GM19035 (cell line): ENCODE measurements at regions not wholly inside any gene's neighbourhood (a gene's known extent, or its start where the extent isn't known, plus 50 kb on each side); places are given as distances from the start of the nearest gene placed in this dataset.

Experiments
- ATAC-seq: cut with Tn5 transposase; IDR thresholded peaks from one replicate; pipeline ENCODE4 v1.9.1; 2021; ENCODE audit not compliant: unreplicated experiment

DNA sequence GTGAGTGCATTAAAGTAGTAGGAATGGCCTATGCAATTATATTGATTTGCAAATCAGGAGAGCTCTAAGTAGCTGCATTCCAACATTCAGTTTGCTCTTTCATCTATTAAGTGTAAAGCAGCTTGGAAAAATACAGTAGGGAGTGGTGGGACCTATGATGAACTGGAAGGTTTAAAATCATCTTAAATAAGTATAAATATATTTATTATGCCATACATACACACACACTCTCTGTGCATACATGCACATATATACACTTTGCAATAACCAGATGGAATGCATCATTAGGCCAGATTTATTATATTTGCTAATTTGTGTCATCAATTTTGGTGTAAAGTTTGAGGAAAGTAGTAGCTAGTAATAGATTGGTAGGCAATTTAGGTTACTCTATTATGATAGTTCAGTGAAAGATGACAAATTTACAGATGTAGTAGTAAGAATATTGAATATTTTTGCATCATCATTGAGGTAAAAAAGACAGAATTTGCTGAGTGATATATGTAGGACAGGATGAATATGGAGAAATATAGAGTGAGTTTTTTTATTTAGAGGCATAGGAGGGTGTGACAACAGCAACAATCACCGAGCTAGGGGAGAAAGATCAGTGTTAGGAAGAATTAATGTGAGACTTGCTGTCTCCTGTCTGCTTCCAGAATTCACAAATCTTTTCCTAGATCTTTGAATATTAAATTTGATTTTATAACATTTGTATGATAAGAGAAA, 961.0 kb upstream of the CDH2 start:
- no peak for ATAC-seq

- ATAC-seq = no peak
Observed at GRCh38 chr18:29123706-29124530, 947.0 kb upstream of the CDH2 start.

- ATAC-seq = no peak
Observed at GRCh38 chr18:29104671-29105070, 927.7 kb upstream of the CDH2 start.

DNA sequence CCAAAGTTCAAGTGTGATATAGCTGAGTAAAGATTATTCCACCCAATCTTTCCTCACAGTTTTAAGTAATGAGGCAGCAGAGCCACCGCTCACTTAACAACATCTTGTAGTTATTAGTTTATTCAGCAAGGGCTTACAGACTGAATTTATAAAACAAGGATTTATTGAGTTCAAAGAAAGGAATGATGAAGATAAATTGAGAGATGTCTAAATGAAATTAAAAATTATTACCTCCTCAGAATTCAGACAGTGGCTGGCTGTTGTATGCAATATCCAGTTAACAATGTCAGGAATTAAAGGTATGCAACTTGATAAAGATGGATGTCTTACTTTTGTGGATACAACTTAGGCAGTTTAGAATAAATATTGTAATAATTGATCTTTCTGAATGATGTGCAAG, 927.3 kb upstream of the CDH2 start:
- ATAC-seq = no peak

- no peak for ATAC-seq
Observed at GRCh38 chr18:29096079-29096770, 919.3 kb upstream of the CDH2 start.

- no peak for ATAC-seq
Observed at GRCh38 chr18:29087616-29088246, 910.8 kb upstream of the CDH2 start.

- no peak for ATAC-seq
Observed at GRCh38 chr18:29084120-29084519, 907.2 kb upstream of the CDH2 start.

- no peak for ATAC-seq
Observed at GRCh38 chr18:29083545-29083944, 906.6 kb upstream of the CDH2 start.

GRCh38 chr18:29080946-29081345, 904.0 kb upstream of the CDH2 start:
- no peak for ATAC-seq

GRCh38 chr18:29078273-29078672, 901.3 kb upstream of the CDH2 start:
- no peak for ATAC-seq

DNA sequence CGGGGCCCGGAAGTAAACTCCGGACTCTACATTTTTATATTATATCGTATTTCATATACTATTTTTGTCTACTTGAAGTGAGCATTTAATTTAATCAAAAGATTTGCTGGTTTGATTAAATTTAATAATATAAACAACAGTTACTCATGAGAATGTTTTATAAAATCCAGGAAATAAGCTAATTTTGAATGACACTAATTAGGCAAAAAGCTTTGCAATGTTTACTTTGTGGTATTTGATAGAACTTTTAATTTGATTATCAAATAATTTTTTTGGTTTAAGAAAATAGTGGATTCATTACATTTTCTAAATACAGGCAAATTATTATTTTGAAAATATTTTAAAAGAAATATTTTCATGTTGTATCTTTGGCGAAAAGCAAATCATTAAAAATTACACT, 900.4 kb upstream of the CDH2 start:
- no peak for ATAC-seq

DNA sequence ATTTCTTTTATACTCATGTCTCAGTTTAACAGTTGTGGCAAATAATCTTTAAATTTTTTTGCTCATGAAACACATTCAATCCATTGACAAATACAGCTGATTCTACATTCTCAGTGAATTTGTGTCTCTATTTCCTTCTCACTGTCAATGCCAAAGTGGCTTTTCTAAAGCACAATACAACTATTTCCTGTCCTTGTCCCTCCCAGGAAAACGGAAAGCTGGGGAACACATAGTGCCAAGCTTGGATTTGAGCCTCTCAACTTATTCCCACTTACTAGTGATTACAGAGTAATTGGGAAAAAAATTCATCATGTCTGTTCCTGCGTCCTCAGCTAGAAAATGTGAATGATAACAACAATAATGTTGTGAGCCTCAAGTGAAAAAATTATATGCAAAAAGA, 899.7 kb upstream of the CDH2 start:
- ATAC-seq = no peak

DNA sequence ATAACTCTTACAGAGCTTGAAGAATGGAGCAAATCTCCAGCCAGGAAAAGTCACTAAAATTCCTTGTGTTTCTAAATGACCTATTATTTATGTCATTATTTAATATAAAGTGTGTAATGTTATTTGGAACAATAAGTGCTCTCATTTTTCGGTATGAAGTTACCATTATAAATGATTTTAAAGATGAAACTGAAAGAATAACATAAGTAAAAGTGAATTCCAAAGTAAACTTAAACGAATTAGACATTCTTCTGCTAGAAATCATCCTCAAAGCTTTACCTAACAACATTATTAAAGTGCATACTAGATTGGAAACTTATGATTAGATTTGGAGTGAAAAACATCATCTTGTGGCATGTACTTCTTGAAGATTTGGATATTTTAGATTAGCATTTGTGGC, 897.2 kb upstream of the CDH2 start:
- no peak for ATAC-seq

DNA sequence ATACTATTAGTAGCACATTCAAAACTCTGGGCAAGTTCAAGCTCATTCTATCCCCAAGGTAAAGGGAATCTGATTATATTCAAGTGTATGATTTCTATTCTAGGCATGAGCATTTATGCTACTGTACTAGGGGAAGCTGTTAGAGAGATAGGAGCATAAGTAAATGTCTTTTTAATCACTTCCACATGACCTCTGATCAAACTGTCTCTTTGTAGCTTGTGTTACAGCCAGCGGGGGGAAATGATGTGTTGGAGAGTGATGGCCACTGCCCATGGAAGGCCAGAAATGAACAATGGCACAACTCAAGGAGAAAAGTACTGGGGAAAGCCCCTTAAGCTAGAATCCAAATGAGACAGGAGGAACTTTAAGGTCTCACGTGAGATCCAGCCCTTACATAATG, 894.9 kb upstream of the CDH2 start:
- ATAC-seq = no peak

DNA sequence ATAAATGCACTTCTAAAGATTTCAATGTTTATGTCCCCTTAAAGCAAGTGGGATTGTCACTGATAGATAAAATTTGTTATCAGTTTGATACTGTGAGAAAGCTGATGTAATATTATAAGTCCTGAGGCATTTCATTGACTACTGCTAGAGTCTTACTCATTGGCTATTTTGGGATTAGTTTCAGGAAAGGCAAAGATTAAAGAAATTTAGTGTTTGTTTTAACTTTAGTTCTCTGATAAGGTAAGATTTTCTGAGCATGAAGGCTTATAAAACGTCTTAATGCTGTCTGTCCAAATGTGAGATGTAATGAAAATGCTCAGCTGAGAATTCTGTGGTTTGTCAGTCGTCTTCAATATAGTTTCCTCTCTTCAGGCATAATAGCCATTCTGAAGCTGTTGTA, 886.4 kb upstream of the CDH2 start:
- ATAC-seq = no peak

- ATAC-seq = no peak
Observed at GRCh38 chr18:29062921-29063320, 886.0 kb upstream of the CDH2 start.

- no peak for ATAC-seq
Observed at GRCh38 chr18:29060349-29060748, 883.4 kb upstream of the CDH2 start.

GRCh38 chr18:29057703-29058102, 880.8 kb upstream of the CDH2 start:
- ATAC-seq = no peak

- no peak for ATAC-seq
Observed at GRCh38 chr18:29056800-29057199, 879.9 kb upstream of the CDH2 start.

DNA sequence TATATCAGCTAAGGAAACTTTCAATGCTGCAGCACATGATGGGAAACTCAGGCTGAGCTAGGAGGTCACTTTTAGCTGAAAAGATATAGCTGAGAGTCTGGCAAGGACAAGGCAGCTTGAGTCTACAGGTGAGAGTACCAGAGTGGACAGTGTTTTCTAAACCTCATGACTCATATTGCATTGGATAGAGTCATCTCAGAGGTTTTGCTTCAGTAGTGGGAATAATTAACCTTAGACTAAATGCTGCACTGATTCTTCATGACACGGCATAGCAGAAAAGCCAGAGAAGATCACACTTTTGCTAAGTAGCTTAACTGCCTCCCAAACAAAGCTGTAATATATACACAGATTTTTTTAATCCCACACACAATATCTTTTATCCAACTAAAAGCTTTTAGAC, 865.0 kb upstream of the CDH2 start:
- ATAC-seq = no peak

DNA sequence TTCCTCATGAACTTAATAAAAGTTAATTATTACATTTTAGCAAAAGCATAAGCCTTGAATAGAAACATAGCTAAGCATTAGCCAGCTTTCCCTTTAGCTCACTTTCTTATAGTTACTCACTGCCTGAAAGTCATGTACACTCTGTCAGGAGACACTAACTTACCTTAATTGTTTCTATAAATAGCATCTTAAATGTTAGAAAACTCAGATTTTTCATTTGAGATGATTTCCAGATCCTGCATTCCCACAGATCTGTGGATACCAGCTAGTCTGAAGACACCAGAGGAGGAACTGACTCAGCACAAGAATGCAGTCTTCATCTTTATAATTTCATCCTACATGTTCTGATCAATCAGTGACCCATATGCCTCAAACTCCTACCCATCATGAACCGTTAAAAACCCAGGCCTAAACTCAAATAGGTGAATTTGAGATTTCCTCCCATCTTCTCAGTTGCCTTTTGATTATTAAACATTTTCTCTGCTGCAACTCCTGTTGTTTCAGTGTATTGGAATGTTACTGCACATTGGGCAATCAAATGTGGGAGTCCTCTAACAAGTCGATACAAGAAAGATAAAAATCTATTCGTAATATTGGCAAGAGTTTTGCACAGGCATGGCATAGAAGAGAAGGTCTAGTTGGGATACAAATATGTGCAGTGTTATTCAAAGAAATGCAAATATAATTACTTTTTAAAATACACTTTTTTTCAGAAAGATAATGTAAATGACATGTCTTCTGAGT, 857.4 kb upstream of the CDH2 start:
- no peak for ATAC-seq
